OCI-LY1 (cell line): ENCODE measurements at regions not wholly inside any gene's neighbourhood (a gene's known extent, or its start where the extent isn't known, plus 50 kb on each side); places are given as distances from the start of the nearest gene placed in this dataset.

Source experiments
- CTCF ChIP-seq: fragments of 200-600 bp; sonication (generic), shearing (Covaris generic); IDR thresholded peaks from 2 replicates; pipeline ENCODE4 v1.5.1; 2017; ENCODE audit warnings: mild to moderate bottlenecking, antibody characterized with exemption, low read length, moderate library complexity, mixed read lengths
- EZH2 ChIP-seq: fragments of 200-600 bp; sonication (generic), shearing (Covaris generic); IDR thresholded peaks from 2 replicates; pipeline ENCODE4 v1.8.0; 2017; ENCODE audit warnings: borderline replicate concordance, mixed run types, mild to moderate bottlenecking, antibody characterized with exemption, low read length, moderate library complexity, mixed read lengths

- TF ChIP-seq CTCF, result no peak
- no peak for TF ChIP-seq EZH2
These were observed 807.8 kb upstream of the CDH2 start for GRCh38 chr18:28984731-28985130.
